RCC 7860 (cell line): ENCODE measurements at regions not wholly inside any gene's neighbourhood (a gene's known extent, or its start where the extent isn't known, plus 50 kb on each side); places are given as distances from the start of the nearest gene placed in this dataset.
"Not testable (repeated sequence)": the region's sequence is repeated elsewhere in the genome, so short reads cannot be mapped to it uniquely, and the experiment has no call there.

Experiments used
- DNase-seq: peaks from one replicate; pipeline ENCODE4 v3.0.0-alpha.2; 2015; ENCODE audit warnings: low spot score
- FAIRE-seq: peaks from 2 replicates; lab custom pipeline; 2012; peaks lifted over from hg19 to GRCh38; lab: Jason Lieb, UNC

- no peak for FAIRE-seq
- DNase-seq: no peak
These were observed 92.3 kb downstream of the BLID start for GRCh38 chr11:122023614-122024250.

- DNase-seq (no peak), FAIRE-seq (no peak)
These were observed 93.4 kb downstream of the BLID start for GRCh38 chr11:122022646-122023045.

- DNase-seq (peak; percentile 15), FAIRE-seq (no peak)
These were observed 95.1 kb downstream of the BLID start for GRCh38 chr11:122020902-122021301.

GRCh38 chr11:122019908-122020694, 95.9 kb downstream of the BLID start:
- FAIRE-seq (no peak), DNase-seq (no peak)

- FAIRE-seq: no peak
- no peak for DNase-seq
These were observed 108.4 kb downstream of the BLID start for GRCh38 chr11:122007601-122008071.

- DNase-seq: no peak
- no peak for FAIRE-seq
These were observed 111.6 kb downstream of the BLID start for GRCh38 chr11:122004446-122004845.

GRCh38 chr11:122002926-122003325, 113.1 kb downstream of the BLID start:
- no peak for DNase-seq
- no peak for FAIRE-seq

GRCh38 chr11:122002047-122002446, 114.0 kb downstream of the BLID start:
- DNase-seq (no peak), FAIRE-seq (no peak)

GRCh38 chr11:121999651-122000050, 116.4 kb downstream of the BLID start:
- FAIRE-seq (no peak), DNase-seq (no peak)

- FAIRE-seq: no peak
- DNase-seq: no peak
These were observed 119.4 kb downstream of the BLID start for GRCh38 chr11:121996574-121996973.

- DNase-seq (no peak), FAIRE-seq (no peak)
These were observed 132.1 kb downstream of the BLID start for GRCh38 chr11:121983901-121984300.

GRCh38 chr11:121977914-121978313, 138.1 kb downstream of the BLID start:
- FAIRE-seq: not testable (repeated sequence)

GRCh38 chr11:121968638-121969037, 147.4 kb downstream of the BLID start:
- FAIRE-seq: no peak
- DNase-seq: no peak

More at GRCh38 chr11:121977914-121978313, 138.1 kb downstream of the BLID start:
- DNase-seq: not testable (repeated sequence)

GRCh38 chr11:121967131-121967704, 148.8 kb downstream of the BLID start:
- no peak for FAIRE-seq

GRCh38 chr11:121965330-121965729, 150.7 kb downstream of the BLID start:
- no peak for DNase-seq
- no peak for FAIRE-seq

More at GRCh38 chr11:121967131-121967704, 148.8 kb downstream of the BLID start:
- no peak for DNase-seq

GRCh38 chr11:121964591-121964990, 151.4 kb downstream of the BLID start:
- FAIRE-seq (no peak), DNase-seq (no peak)

- not testable (repeated sequence) for FAIRE-seq, DNase-seq
These were observed 152.2 kb downstream of the BLID start for GRCh38 chr11:121963846-121964245.

- DNase-seq (no peak), FAIRE-seq (no peak)
These were observed 154.7 kb downstream of the BLID start for GRCh38 chr11:121961321-121961801.

- FAIRE-seq: no peak
These were observed 157.1 kb downstream of the BLID start for GRCh38 chr11:121958971-121959325.

GRCh38 chr11:121958323-121958970, 157.6 kb downstream of the BLID start:
- no peak for DNase-seq
- FAIRE-seq: no peak

More at GRCh38 chr11:121958971-121959325, 157.1 kb downstream of the BLID start:
- DNase-seq: no peak

- no peak for DNase-seq
- no peak for FAIRE-seq
These were observed 162.9 kb downstream of the BLID start for GRCh38 chr11:121953122-121953521.
